ENCODE measurements at regions not wholly inside any gene's neighbourhood (a gene's known extent, or its start where the extent isn't known, plus 50 kb on each side); places are given as distances from the start of the nearest gene placed in this dataset.
A peak's percentile ranks its signal among the peaks of the same experiment; 100 is the strongest.
"Not testable (repeated sequence)": the region's sequence is repeated elsewhere in the genome, so short reads cannot be mapped to it uniquely, and the experiment has no call there.

GRCh38 chr7:131157530-131158243 is 170.0 kb upstream of the MKLN1 start:
- DNase-seq (ENCODE audit: low spot score): no peak
- ATAC-seq (ENCODE audit: low FRiP score): peak; percentile 66
- no peak for TF ChIP-seq CTCF (IDR thresholded peaks at IDR 0.05)

- not testable (repeated sequence) for DNase-seq (ENCODE audit: low spot score); ATAC-seq (ENCODE audit: low FRiP score)
Observed at GRCh38 chr7:131158244-131158636, 169.4 kb upstream of the MKLN1 start.

GRCh38 chr7:131159961-131160361 is 167.7 kb upstream of the MKLN1 start:
- TF ChIP-seq CTCF (IDR thresholded peaks at IDR 0.05): no peak
- ATAC-seq (ENCODE audit: low FRiP score): no peak

GRCh38 chr7:131161103-131161502 is 166.6 kb upstream of the MKLN1 start:
- DNase-seq (ENCODE audit: low spot score): no peak
- TF ChIP-seq CTCF (IDR thresholded peaks at IDR 0.05): no peak
- ATAC-seq (ENCODE audit: low FRiP score): no peak

More at GRCh38 chr7:131159961-131160361, 167.7 kb upstream of the MKLN1 start:
- no peak for DNase-seq (ENCODE audit: low spot score)

- no peak for DNase-seq (ENCODE audit: low spot score)
- ATAC-seq (ENCODE audit: low FRiP score): no peak
- TF ChIP-seq CTCF (IDR thresholded peaks at IDR 0.05): no peak
Observed at GRCh38 chr7:131164025-131164925, 163.4 kb upstream of the MKLN1 start.

- ATAC-seq (ENCODE audit: low FRiP score): no peak
Observed at GRCh38 chr7:131166066-131166465, 161.6 kb upstream of the MKLN1 start.

More at GRCh38 chr7:131166066-131166465, 161.6 kb upstream of the MKLN1 start:
- TF ChIP-seq CTCF (IDR thresholded peaks at IDR 0.05): no peak
- no peak for DNase-seq (ENCODE audit: low spot score)

All from omental fat pad (tissue), 3 donors.